Gastroesophageal sphincter (tissue), 4 donors: ENCODE measurements at regions not wholly inside any gene's neighbourhood (a gene's known extent, or its start where the extent isn't known, plus 50 kb on each side); places are given as distances from the start of the nearest gene placed in this dataset.

Experiments used
- ATAC-seq: fragments of 150-250 bp; one replicate; pipeline ENCODE4 v1.9.1; 2016; ENCODE audit warnings: mild to moderate bottlenecking, moderate library complexity
- H3K27ac ChIP-seq, 4 donors: fragments of 200-600 bp; sonication (generic) in 3 of 4; 1 replicate in 3 of 4; 2 replicates in 1 of 4; pipeline ENCODE4 v1.5.1; 2016 to 2019
- H3K27me3 ChIP-seq: fragments of 200-600 bp; sonication (generic); one replicate; pipeline ENCODE4 v1.5.1; 2019
- H3K36me3 ChIP-seq, 2 donors: fragments of 200-600 bp; sonication (generic); one replicate each; pipeline ENCODE4 v1.5.1; 2019; ENCODE audit warnings: control low read depth in 1 of 2
- H3K4me1 ChIP-seq, 3 donors: fragments of 200-600 bp; sonication (generic); 1 replicate in 2 of 3; 2 replicates in 1 of 3; pipeline ENCODE4 v1.5.1; 2016 to 2019; ENCODE audit warnings: control low read depth in 2 of 3
- H3K4me3 ChIP-seq, 2 donors: fragments of 200-600 bp; sonication (generic); one replicate each; pipeline ENCODE4 v1.5.1; 2019; ENCODE audit warnings: mild to moderate bottlenecking in 1 of 2, moderate library complexity in 1 of 2
- H3K9me3 ChIP-seq, 3 donors: fragments of 200-600 bp; sonication (generic); one replicate each; pipeline ENCODE4 v1.5.1; 2017 to 2019; ENCODE audit warnings: control low read depth in 2 of 3
- EP300 ChIP-seq: sonication (generic); formaldehyde crosslinking; IDR thresholded peaks from one replicate; pipeline ENCODE4 v1.6.1; 2017; ENCODE audit warnings: antibody characterized with exemption, mild to moderate bottlenecking
- POLR2A ChIP-seq, 2 donors: fragments of 450-650 bp; IDR thresholded peaks; one replicate each; pipeline ENCODE4 v1.6.1; 2017; ENCODE audit warnings: antibody characterized with exemption in 2 of 2, mild to moderate bottlenecking in 2 of 2, moderate library complexity in 1 of 2
- POLR2AphosphoS5 ChIP-seq: sonication (generic); formaldehyde crosslinking; IDR thresholded peaks from one replicate; pipeline ENCODE4 v1.6.1; 2017; ENCODE audit warnings: antibody characterized with exemption
- WGBS, 2 donors: methylation state at CpG; one replicate each; pipeline ENCODE4 v1.1.5; 2018; ENCODE audit warnings: low coverage in 1 of 2; 5-methylcytosine and 5-hydroxymethylcytosine counted together
- TF ChIP-seq, protein P1 (sequence below), 4 experiments: fragments of 200-600 bp in 2 of 4; fragments of 450-650 bp in 2 of 4; sonication (generic) in 1 of 4; IDR thresholded peaks; one replicate each; pipeline ENCODE4 v1.5.1; 2017 to 2019; ENCODE audit warnings: antibody characterized with exemption in 4 of 4, mild to moderate bottlenecking in 2 of 4, moderate library complexity in 2 of 4

DNA sequence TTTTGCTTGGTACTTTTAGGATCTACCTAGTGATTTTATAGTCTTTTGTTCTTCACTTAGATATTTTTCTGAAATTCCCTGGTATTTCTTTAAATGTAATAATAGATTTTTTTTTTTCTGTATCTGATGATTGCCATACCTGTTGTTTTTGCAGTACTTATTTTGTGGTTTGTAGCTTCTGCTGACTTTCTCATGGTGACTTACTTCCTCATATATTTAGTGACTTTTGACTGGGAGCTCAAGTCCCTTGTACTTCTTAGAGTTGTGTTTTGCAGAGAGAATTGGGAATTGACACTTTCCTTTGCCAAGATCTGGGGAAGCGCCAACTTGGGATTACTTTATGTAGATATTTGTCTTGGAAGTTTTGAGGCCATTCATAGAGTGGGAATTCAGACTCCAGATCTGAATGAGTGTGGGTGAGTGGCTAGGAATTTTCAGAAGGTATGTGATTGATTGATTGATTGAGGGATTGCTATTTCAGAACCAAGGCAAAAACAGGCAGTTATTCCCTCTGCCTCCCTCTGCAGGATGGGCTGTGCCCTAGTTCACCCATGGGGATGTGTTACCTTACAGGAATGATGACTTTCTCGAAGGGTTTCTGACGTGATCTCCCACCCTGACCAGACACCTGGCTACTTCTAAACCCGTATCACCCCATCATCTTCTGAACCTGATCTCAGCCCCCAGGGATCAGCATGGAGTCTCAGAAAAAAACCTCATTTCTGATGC is 219.5 kb downstream of the URB2 start:
- H3K27me3 ChIP-seq: no peaks in the 10 kb centered on the region
- TF ChIP-seq POLR2A (IDR thresholded peaks at IDR 0.05) (no peak), EP300 (no peak), POLR2AphosphoS5 (no peak)
- TF ChIP-seq, protein P1, sequence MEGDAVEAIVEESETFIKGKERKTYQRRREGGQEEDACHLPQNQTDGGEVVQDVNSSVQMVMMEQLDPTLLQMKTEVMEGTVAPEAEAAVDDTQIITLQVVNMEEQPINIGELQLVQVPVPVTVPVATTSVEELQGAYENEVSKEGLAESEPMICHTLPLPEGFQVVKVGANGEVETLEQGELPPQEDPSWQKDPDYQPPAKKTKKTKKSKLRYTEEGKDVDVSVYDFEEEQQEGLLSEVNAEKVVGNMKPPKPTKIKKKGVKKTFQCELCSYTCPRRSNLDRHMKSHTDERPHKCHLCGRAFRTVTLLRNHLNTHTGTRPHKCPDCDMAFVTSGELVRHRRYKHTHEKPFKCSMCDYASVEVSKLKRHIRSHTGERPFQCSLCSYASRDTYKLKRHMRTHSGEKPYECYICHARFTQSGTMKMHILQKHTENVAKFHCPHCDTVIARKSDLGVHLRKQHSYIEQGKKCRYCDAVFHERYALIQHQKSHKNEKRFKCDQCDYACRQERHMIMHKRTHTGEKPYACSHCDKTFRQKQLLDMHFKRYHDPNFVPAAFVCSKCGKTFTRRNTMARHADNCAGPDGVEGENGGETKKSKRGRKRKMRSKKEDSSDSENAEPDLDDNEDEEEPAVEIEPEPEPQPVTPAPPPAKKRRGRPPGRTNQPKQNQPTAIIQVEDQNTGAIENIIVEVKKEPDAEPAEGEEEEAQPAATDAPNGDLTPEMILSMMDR (IDR thresholded peaks at IDR 0.05): no peak
- no peaks in the 10 kb centered on the region for H3K36me3 ChIP-seq
- H3K27ac ChIP-seq: peak overlapping the region in 1 of 4 donors; percentile 77
- H3K4me1 ChIP-seq: peaks cover 3 to 25% (median 11%) of the 10 kb centered on the region in 3 donors
- no peaks in the 10 kb centered on the region for H3K9me3 ChIP-seq
- H3K4me3 ChIP-seq: no peak overlapping the region
- WGBS, 2 donors: 92 to 100% methylated on average over 2 to 3 of the region's 4 CpGs
- ATAC-seq: no peak

DNA sequence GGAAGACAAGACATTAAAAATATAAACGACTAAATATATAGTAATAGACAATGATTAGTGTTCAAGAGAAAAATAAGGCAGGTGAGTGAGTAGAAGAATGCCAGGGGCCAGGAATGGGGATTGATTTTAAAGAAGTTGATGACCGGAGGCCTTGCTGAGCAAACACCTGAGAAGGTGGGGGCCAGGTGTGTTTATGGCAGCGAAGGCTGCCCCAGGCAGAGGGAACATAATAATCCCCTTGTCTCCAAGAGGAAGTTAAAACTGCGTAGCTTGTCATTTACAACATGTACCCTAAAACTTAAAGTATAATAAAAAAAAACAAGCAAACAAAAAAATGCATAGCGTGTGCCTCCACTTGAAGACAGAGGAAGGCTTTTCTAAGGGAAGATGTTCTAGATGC is 220.3 kb downstream of the URB2 start:
- 86 to 90% methylated on average over 5 of the region's 5 CpGs for WGBS, 2 donors
- Histone ChIP-seq H3K4me1 (peaks cover 3 to 25% (median 11%) of the 10 kb centered on the region in 3 donors), H3K36me3 (no peaks in the 10 kb centered on the region), H3K27ac (no peak overlapping the region), H3K27me3 (no peaks in the 10 kb centered on the region), H3K9me3 (no peaks in the 10 kb centered on the region), H3K4me3 (no peak overlapping the region)
- TF ChIP-seq, protein P1 (IDR thresholded peaks at IDR 0.05): no peak
- no peak for TF ChIP-seq POLR2AphosphoS5
- no peak for TF ChIP-seq EP300
- TF ChIP-seq POLR2A (IDR thresholded peaks at IDR 0.05): no peak
- ATAC-seq: no peak

GRCh38 chr1:229848752-229849677 is 218.0 kb upstream of the GALNT2 start:
- Histone ChIP-seq H3K4me1 (peaks cover 3 to 18% (median 7%) of the 10 kb centered on the region in 3 donors), H3K27me3 (no peaks in the 10 kb centered on the region), H3K4me3 (no peak overlapping the region), H3K36me3 (no peaks in the 10 kb centered on the region), H3K9me3 (no peaks in the 10 kb centered on the region), H3K27ac (no peak overlapping the region)
- 78 to 79% methylated on average over 8 to 9 of the region's 9 CpGs for WGBS, 2 donors
- TF ChIP-seq, protein P1 (IDR thresholded peaks at IDR 0.05): peak in 1 of 4 experiments; percentile 30
- TF ChIP-seq POLR2AphosphoS5 (no peak), EP300 (no peak), POLR2A (IDR thresholded peaks at IDR 0.05) (no peak)
- ATAC-seq: no peak

- no peaks in the 10 kb centered on the region for H3K4me1 ChIP-seq
- H3K36me3 ChIP-seq: no peaks in the 10 kb centered on the region
- WGBS, 2 donors: 80 to 100% methylated on average over 1 of the region's 6 CpGs
- TF ChIP-seq POLR2A (IDR thresholded peaks at IDR 0.05): no peak
- TF ChIP-seq POLR2AphosphoS5: no peak
- TF ChIP-seq, protein P1 (IDR thresholded peaks at IDR 0.05): no peak
- no peak for TF ChIP-seq EP300
- H3K27me3 ChIP-seq: no peaks in the 10 kb centered on the region
- no peak for ATAC-seq
- no peaks in the 10 kb centered on the region for H3K9me3 ChIP-seq
- H3K4me3 ChIP-seq: no peak overlapping the region
- no peak overlapping the region for H3K27ac ChIP-seq
Measured at GRCh38 chr1:229851511-229851910, 215.5 kb upstream of the GALNT2 start.
